A549 (cell line): ENCODE measurements at regions not wholly inside any gene's neighbourhood (a gene's known extent, or its start where the extent isn't known, plus 50 kb on each side); places are given as distances from the start of the nearest gene placed in this dataset.

Experiments used
- ATAC-seq, 2 experiments: fragments of 200-7000 bp in 1 of 2; fragments of >200 bp in 1 of 2; cut with Nextera tagmentation in 1 of 2; cut with Tn5 transposase in 1 of 2; 3 replicates each; pipeline versions ENCODE4 v1.8.0 to v1.9.1; 2018 to 2020; ENCODE audit warnings: mild to moderate bottlenecking in 1 of 2, moderate library complexity in 1 of 2
- CTCF ChIA-PET: fragments of 300-600 bp; sonication (Branson Sonifier 250); formaldehyde crosslinking; extraction: SDS; loops from one replicate; lab custom pipeline; 2021; ENCODE audit warnings: antibody characterized with exemption, inconsistent platforms; lab: Yijun Ruan, JAX
- POLR2A ChIA-PET: fragments of 350-600 bp; formaldehyde crosslinking; extraction: SDS; loops from one replicate; lab custom pipeline; 2021; ENCODE audit warnings: antibody characterized with exemption, inconsistent platforms; lab: Yijun Ruan, JAX
- DNase-seq, 2 experiments: peaks; one replicate each; pipeline versions ENCODE4 v3.0.0 to v3.0.0-alpha.2; 2011 to 2016; ENCODE audit warnings: low read depth in 1 of 2, low spot score in 1 of 2
- FAIRE-seq: peaks from 2 replicates; lab custom pipeline; 2011; peaks lifted over from hg19 to GRCh38; lab: Jason Lieb, UNC
- H3K27ac ChIP-seq, 2 experiments: fragments of >200 bp; sonication (Bioruptor Twin); formaldehyde crosslinking; 3 replicates each; pipeline ENCODE4 v1.5.1; 2016 to 2017
- H3K4me1 ChIP-seq: fragments of >200 bp; sonication (Bioruptor Twin); formaldehyde crosslinking; 3 replicates; pipeline ENCODE4 v1.6.1; 2016
- H3K4me2 ChIP-seq: fragments of >200 bp; sonication (Bioruptor Twin); formaldehyde crosslinking; 3 replicates; pipeline ENCODE4 v1.6.1; 2016
- H3K4me3 ChIP-seq: fragments of >200 bp; sonication (Bioruptor Twin); formaldehyde crosslinking; 3 replicates; pipeline ENCODE4 v1.5.1; 2016
- H3K9me3 ChIP-seq: fragments of >200 bp; sonication (Bioruptor Twin); formaldehyde crosslinking; 3 replicates; pipeline ENCODE4 v1.6.1; 2016
- CHD4 ChIP-seq: fragments of 200-600 bp; sonication (generic); IDR thresholded peaks from 2 replicates; pipeline ENCODE4 v1.6.1; 2016; ENCODE audit warnings: antibody characterized with exemption, mild to moderate bottlenecking, borderline replicate concordance
- EHMT2 ChIP-seq: fragments of 200-600 bp; sonication (generic); IDR thresholded peaks from 2 replicates; pipeline ENCODE4 v1.6.1; 2016; ENCODE audit warnings: antibody characterized with exemption, low read depth, mild to moderate bottlenecking, moderate library complexity
- FOSL2 ChIP-seq, 2 experiments: fragments of 450-650 bp in 1 of 2; fragments of >200 bp in 1 of 2; sonication (Bioruptor Twin) in 1 of 2; formaldehyde crosslinking; IDR thresholded peaks; 2 replicates each; pipeline versions ENCODE4 v1.5.0 to v1.6.1; 2016 to 2020; ENCODE audit warnings: mild to moderate bottlenecking in 1 of 2, moderate library complexity in 1 of 2
- HOXA7 ChIP-seq: fragments of 250-450 bp; sonication (Bioruptor Pico); IDR thresholded peaks from 2 replicates; pipeline ENCODE4 v1.5.0; 2020; ENCODE audit warnings: mild to moderate bottlenecking, moderate library complexity
- JUN ChIP-seq, 2 experiments: fragments of >200 bp; sonication (Bioruptor Twin); formaldehyde crosslinking; IDR thresholded peaks; 2 replicates in 1 of 2; 3 replicates in 1 of 2; pipeline ENCODE4 v1.6.1; 2016 to 2017
- KDM5A ChIP-seq: fragments of 200-600 bp; sonication (generic); IDR thresholded peaks from 2 replicates; pipeline ENCODE4 v1.6.1; 2016; ENCODE audit warnings: antibody characterized with exemption, mild to moderate bottlenecking
- MAZ ChIP-seq: fragments of 150-350 bp; IDR thresholded peaks from 2 replicates; pipeline ENCODE4 v1.6.1; 2014; ENCODE audit warnings: antibody characterized with exemption, low read depth, low read length, borderline replicate concordance
- NFE2L2 ChIP-seq: fragments of 150-350 bp; conservative IDR thresholded peaks from 2 replicates; pipeline ENCODE4 v1.6.1; 2014; ENCODE audit warnings: low read length
- NPAS2 ChIP-seq: fragments of 250-450 bp; sonication (Bioruptor Pico); IDR thresholded peaks from 2 replicates; pipeline ENCODE4 v1.8.0; 2022; ENCODE audit warnings: mild to moderate bottlenecking, moderate library complexity, borderline replicate concordance
- NR3C1 ChIP-seq: fragments of >200 bp; sonication (Bioruptor Twin); formaldehyde crosslinking; IDR thresholded peaks from 3 replicates; pipeline ENCODE4 v1.6.1; 2017
- RNF2 ChIP-seq: fragments of 200-600 bp; sonication (generic); IDR thresholded peaks from 2 replicates; pipeline ENCODE4 v1.6.1; 2016; ENCODE audit warnings: low read depth, mild to moderate bottlenecking, antibody characterized with exemption, moderate library complexity, borderline replicate concordance
- SMC3 ChIP-seq: fragments of >200 bp; sonication (Bioruptor Twin); formaldehyde crosslinking; IDR thresholded peaks from 3 replicates; pipeline ENCODE4 v1.6.1; 2018; ENCODE audit warnings: inconsistent platforms
- TFCP2L1 ChIP-seq: fragments of 250-450 bp; sonication (Bioruptor Pico); IDR thresholded peaks from 2 replicates; pipeline ENCODE4 v1.5.0; 2021; ENCODE audit warnings: mild to moderate bottlenecking
- TP53 ChIP-seq: fragments of 250-450 bp; sonication (Bioruptor Pico); IDR thresholded peaks from 2 replicates; pipeline ENCODE4 v1.5.0; 2021; ENCODE audit warnings: mild to moderate bottlenecking, moderate library complexity
- WGBS: methylation state at CpG from one replicate; pipeline ENCODE4 v1.1.6; 2017; ENCODE audit errors: missing lambda C conversion rate; 5-methylcytosine and 5-hydroxymethylcytosine counted together
- TF ChIP-seq, protein P1 (sequence below): fragments of 250-450 bp; sonication (Bioruptor Pico); IDR thresholded peaks from 2 replicates; pipeline ENCODE4 v1.5.0; 2021; ENCODE audit warnings: mild to moderate bottlenecking, moderate library complexity, borderline replicate concordance
- TF ChIP-seq, protein P2 (sequence below): fragments of >200 bp; sonication (Bioruptor Twin); formaldehyde crosslinking; IDR thresholded peaks from 2 replicates; pipeline ENCODE4 v1.6.1; 2016
- TF ChIP-seq, protein P3 (sequence below): fragments of 150-350 bp; IDR thresholded peaks from 2 replicates; pipeline ENCODE4 v1.6.1; 2014; ENCODE audit warnings: low read depth, mild to moderate bottlenecking, low read length
- TF ChIP-seq, protein P4 (sequence below): IDR thresholded peaks from 2 replicates; pipeline ENCODE4 v1.6.1; 2012
- TF ChIP-seq, protein P5 (sequence below): IDR thresholded peaks from 2 replicates; pipeline ENCODE4 v1.6.1; 2012
- TF ChIP-seq, protein P6 (sequence below): fragments of 250-450 bp; sonication (Bioruptor Pico); IDR thresholded peaks from 2 replicates; pipeline ENCODE4 v1.5.0; 2020; ENCODE audit warnings: low read depth, mild to moderate bottlenecking, moderate library complexity
- TF ChIP-seq, protein P7 (sequence below): fragments of >200 bp; sonication (Bioruptor Twin); formaldehyde crosslinking; IDR thresholded peaks from 3 replicates; pipeline ENCODE4 v1.5.1; 2016

DNA sequence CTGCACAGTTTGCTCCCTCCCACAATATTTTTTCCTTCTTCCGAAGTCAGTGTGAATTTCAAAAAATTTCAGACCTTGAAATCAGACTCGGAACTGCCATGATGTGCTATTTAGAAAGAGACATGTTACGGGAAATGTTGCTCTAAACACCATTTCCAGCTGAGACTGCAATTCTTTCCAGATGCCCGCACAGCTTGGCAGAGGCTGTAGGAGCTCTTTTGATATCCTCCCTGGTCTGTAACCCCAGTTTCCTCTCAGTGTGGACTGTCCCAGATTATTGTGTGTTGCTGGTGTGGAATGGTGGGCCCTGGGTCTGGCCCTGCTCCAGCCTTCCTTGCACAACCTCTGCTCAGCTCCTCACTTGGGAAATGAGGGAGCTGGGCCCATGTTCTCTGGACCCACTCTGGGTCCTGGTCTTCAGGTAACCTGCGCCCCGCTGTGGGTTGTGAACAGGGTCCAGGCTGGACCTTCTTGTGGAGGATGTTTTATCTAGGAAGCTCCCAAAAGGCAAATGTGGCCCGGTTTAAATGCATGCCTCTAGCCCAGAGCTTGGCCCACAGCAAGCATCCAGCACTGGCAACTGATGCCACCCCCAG is 172.8 kb upstream of the CXCL12 start:
- WGBS: 2% methylated on average over 7 of the region's 7 CpGs
- TF ChIP-seq, protein P1, sequence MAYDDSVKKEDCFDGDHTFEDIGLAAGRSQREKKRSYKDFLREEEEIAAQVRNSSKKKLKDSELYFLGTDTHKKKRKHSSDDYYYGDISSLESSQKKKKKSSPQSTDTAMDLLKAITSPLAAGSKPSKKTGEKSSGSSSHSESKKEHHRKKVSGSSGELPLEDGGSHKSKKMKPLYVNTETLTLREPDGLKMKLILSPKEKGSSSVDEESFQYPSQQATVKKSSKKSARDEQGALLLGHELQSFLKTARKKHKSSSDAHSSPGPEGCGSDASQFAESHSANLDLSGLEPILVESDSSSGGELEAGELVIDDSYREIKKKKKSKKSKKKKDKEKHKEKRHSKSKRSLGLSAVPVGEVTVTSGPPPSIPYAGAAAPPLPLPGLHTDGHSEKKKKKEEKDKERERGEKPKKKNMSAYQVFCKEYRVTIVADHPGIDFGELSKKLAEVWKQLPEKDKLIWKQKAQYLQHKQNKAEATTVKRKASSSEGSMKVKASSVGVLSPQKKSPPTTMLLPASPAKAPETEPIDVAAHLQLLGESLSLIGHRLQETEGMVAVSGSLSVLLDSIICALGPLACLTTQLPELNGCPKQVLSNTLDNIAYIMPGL (CRISPR knock-in tag): no peak
- TF ChIP-seq, protein P2, sequence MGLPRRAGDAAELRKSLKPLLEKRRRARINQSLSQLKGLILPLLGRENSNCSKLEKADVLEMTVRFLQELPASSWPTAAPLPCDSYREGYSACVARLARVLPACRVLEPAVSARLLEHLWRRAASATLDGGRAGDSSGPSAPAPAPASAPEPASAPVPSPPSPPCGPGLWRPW: no peak
- TF ChIP-seq TP53 (CRISPR knock-in tag): no peak
- TF ChIP-seq TFCP2L1 (CRISPR knock-in tag): no peak
- no peak for TF ChIP-seq FOSL2 (IDR thresholded peaks at IDR 0.05)
- no peak for TF ChIP-seq FOSL2 (CRISPR knock-in tag; IDR thresholded peaks at IDR 0.05)
- TF ChIP-seq HOXA7: no peak
- no peak overlapping the region for H3K4me3 ChIP-seq
- no peak overlapping the region for H3K4me2 ChIP-seq
- no peak for FAIRE-seq
- no peak overlapping the region for H3K27ac ChIP-seq
- no peaks in the 10 kb centered on the region for H3K9me3 ChIP-seq
- CTCF ChIA-PET: interaction anchor here (0.6 to 0.7 kb wide), 2 partner anchors 13 to 687 kb away, joined by 3 to 4 read pairs; no protein-coding TSS in a partner anchor
- H3K4me1 ChIP-seq: no peaks in the 10 kb centered on the region
- POLR2A ChIA-PET: no interaction called here
- no peak for DNase-seq
- ATAC-seq: no peak

DNA sequence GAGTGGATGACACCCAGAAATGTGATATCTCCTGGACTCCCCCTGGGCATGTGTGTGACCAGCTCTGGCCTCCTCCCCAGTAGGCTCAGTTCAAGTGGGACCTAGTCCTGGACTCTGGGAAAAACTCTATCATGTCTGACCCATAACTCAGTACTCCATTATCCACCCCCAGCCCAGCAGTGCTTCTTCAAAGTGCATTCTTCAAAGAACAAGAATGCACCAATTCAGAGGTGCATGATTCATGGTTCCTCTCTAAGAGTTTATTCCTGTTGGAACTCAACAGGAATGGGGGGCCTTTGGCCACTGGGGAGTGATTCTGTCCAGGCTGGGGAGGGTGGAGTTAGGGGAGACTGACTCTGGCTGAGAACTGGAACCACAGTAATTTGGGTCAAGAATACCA is 173.6 kb upstream of the CXCL12 start:
- H3K9me3 ChIP-seq: no peaks in the 10 kb centered on the region
- no peaks in the 10 kb centered on the region for H3K4me1 ChIP-seq
- TF ChIP-seq, protein P3, sequence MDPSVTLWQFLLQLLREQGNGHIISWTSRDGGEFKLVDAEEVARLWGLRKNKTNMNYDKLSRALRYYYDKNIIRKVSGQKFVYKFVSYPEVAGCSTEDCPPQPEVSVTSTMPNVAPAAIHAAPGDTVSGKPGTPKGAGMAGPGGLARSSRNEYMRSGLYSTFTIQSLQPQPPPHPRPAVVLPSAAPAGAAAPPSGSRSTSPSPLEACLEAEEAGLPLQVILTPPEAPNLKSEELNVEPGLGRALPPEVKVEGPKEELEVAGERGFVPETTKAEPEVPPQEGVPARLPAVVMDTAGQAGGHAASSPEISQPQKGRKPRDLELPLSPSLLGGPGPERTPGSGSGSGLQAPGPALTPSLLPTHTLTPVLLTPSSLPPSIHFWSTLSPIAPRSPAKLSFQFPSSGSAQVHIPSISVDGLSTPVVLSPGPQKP: no peak
- no peak for TF ChIP-seq RNF2
- no peak for TF ChIP-seq NR3C1
- no peak for TF ChIP-seq CHD4
- no peak for TF ChIP-seq NFE2L2
- TF ChIP-seq, protein P4, sequence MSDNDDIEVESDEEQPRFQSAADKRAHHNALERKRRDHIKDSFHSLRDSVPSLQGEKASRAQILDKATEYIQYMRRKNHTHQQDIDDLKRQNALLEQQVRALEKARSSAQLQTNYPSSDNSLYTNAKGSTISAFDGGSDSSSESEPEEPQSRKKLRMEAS: no peak
- TF ChIP-seq, protein P5, sequence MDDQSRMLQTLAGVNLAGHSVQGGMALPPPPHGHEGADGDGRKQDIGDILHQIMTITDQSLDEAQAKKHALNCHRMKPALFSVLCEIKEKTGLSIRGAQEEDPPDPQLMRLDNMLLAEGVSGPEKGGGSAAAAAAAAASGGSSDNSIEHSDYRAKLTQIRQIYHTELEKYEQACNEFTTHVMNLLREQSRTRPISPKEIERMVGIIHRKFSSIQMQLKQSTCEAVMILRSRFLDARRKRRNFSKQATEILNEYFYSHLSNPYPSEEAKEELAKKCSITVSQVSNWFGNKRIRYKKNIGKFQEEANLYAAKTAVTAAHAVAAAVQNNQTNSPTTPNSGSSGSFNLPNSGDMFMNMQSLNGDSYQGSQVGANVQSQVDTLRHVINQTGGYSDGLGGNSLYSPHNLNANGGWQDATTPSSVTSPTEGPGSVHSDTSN: no peak
- no peak for TF ChIP-seq JUN (IDR thresholded peaks at IDR 0.05)
- no peak for TF ChIP-seq SMC3
- no peak for TF ChIP-seq KDM5A
- TF ChIP-seq, protein P6, sequence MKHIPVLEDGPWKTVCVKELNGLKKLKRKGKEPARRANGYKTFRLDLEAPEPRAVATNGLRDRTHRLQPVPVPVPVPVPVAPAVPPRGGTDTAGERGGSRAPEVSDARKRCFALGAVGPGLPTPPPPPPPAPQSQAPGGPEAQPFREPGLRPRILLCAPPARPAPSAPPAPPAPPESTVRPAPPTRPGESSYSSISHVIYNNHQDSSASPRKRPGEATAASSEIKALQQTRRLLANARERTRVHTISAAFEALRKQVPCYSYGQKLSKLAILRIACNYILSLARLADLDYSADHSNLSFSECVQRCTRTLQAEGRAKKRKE (CRISPR knock-in tag): no peak
- TF ChIP-seq MAZ: no peak
- no peak for TF ChIP-seq EHMT2
- TF ChIP-seq, protein P7, sequence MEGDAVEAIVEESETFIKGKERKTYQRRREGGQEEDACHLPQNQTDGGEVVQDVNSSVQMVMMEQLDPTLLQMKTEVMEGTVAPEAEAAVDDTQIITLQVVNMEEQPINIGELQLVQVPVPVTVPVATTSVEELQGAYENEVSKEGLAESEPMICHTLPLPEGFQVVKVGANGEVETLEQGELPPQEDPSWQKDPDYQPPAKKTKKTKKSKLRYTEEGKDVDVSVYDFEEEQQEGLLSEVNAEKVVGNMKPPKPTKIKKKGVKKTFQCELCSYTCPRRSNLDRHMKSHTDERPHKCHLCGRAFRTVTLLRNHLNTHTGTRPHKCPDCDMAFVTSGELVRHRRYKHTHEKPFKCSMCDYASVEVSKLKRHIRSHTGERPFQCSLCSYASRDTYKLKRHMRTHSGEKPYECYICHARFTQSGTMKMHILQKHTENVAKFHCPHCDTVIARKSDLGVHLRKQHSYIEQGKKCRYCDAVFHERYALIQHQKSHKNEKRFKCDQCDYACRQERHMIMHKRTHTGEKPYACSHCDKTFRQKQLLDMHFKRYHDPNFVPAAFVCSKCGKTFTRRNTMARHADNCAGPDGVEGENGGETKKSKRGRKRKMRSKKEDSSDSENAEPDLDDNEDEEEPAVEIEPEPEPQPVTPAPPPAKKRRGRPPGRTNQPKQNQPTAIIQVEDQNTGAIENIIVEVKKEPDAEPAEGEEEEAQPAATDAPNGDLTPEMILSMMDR: no peak
- no peak for TF ChIP-seq NPAS2
- CTCF ChIA-PET: interaction anchor here (0.6 kb wide), 1 partner anchor 687 kb away, joined by 4 read pairs; no protein-coding TSS in a partner anchor
- ATAC-seq (no peak), DNase-seq (no peak), FAIRE-seq (no peak)
- no peak overlapping the region for H3K4me3 ChIP-seq
- no peak overlapping the region for H3K27ac ChIP-seq
- POLR2A ChIA-PET: no interaction called here
- no peak overlapping the region for H3K4me2 ChIP-seq
